GM23338 (cell line): ENCODE measurements at regions not wholly inside any gene's neighbourhood (a gene's known extent, or its start where the extent isn't known, plus 50 kb on each side); places are given as distances from the start of the nearest gene placed in this dataset.

Experiments used
- ATAC-seq: fragments of 200-7000 bp; cut with Tn5 transposase; 3 replicates; pipeline ENCODE4 v1.9.1; 2020
- DNase-seq: peaks from one replicate; pipeline ENCODE4 v3.0.0-alpha.2; 2015; ENCODE audit warnings: low spot score
- H2AFZ ChIP-seq: fragments of 200-600 bp; sonication (generic); 2 replicates; pipeline ENCODE4 v1.8.0; 2016; ENCODE audit warnings: antibody characterized with exemption, mild to moderate bottlenecking, moderate library complexity
- H3F3A ChIP-seq: fragments of 200-600 bp; sonication (generic); replicated peaks from 2 replicates; pipeline ENCODE4 v1.8.0; 2017; ENCODE audit warnings: antibody characterized with exemption, mixed run types, low read depth
- H3K27ac ChIP-seq: fragments of 200-600 bp; sonication (generic); 2 replicates; pipeline ENCODE4 v1.6.1; 2016; ENCODE audit warnings: low read depth
- H3K27me3 ChIP-seq: fragments of 200-600 bp; sonication (generic); 2 replicates; pipeline ENCODE4 v1.8.0; 2016; ENCODE audit warnings: mild to moderate bottlenecking, mixed run types, moderate library complexity; ENCODE audit not compliant: insufficient read depth
- H3K36me3 ChIP-seq: fragments of 200-600 bp; sonication (generic); 2 replicates; pipeline ENCODE4 v1.8.0; 2016; ENCODE audit warnings: mild to moderate bottlenecking; ENCODE audit not compliant: insufficient read depth
- H3K4me1 ChIP-seq: fragments of 200-600 bp; sonication (generic); 2 replicates; pipeline ENCODE4 v1.8.0; 2016; ENCODE audit warnings: mild to moderate bottlenecking, moderate library complexity; ENCODE audit not compliant: insufficient read depth
- H3K4me2 ChIP-seq: fragments of 200-600 bp; sonication (generic); 2 replicates; pipeline ENCODE4 v1.7.1; 2017; ENCODE audit warnings: mixed run types
- H3K4me3 ChIP-seq: fragments of 200-600 bp; sonication (generic); 2 replicates; pipeline ENCODE4 v1.6.1; 2016; ENCODE audit warnings: mixed run types
- H3K79me2 ChIP-seq: fragments of 200-600 bp; sonication (generic); replicated peaks from 2 replicates; pipeline ENCODE4 v1.8.0; 2017; ENCODE audit warnings: mild to moderate bottlenecking; ENCODE audit not compliant: insufficient read depth
- H3K9me2 ChIP-seq: fragments of 200-600 bp; sonication (generic); 2 replicates; pipeline ENCODE4 v1.8.0; 2017; ENCODE audit not compliant: insufficient read depth
- H4K20me1 ChIP-seq: fragments of 200-600 bp; sonication (generic); replicated peaks from 2 replicates; pipeline ENCODE4 v1.8.0; 2017; ENCODE audit warnings: mild to moderate bottlenecking; ENCODE audit not compliant: insufficient read depth
- H3K27ac Mint-ChIP-seq: 2 replicates; pipeline ENCODE4 v1.8.0; 2020; ENCODE audit warnings: inconsistent platforms, mild to moderate bottlenecking, moderate library complexity, mixed read lengths
- H3K27me3 Mint-ChIP-seq: 3 replicates; pipeline ENCODE4 v1.8.0; 2022; ENCODE audit warnings: low read depth, mild to moderate bottlenecking, moderate library complexity, mixed read lengths, inconsistent platforms; ENCODE audit not compliant: insufficient read depth, poor library complexity
- H3K36me3 Mint-ChIP-seq: 3 replicates; pipeline ENCODE4 v1.8.0; 2021; ENCODE audit warnings: low read depth, mild to moderate bottlenecking, inconsistent platforms, moderate library complexity, mixed read lengths
- H3K4me1 Mint-ChIP-seq: 3 replicates; pipeline ENCODE4 v1.8.0; 2020; ENCODE audit warnings: mild to moderate bottlenecking, inconsistent platforms, mixed read lengths
- H3K4me3 Mint-ChIP-seq: 3 replicates; pipeline ENCODE4 v1.8.0; 2021; ENCODE audit warnings: moderate library complexity, mild to moderate bottlenecking, inconsistent platforms, mixed read lengths
- H3K9me3 Mint-ChIP-seq: 3 replicates; pipeline ENCODE4 v1.8.0; 2020; ENCODE audit warnings: moderate library complexity, mild to moderate bottlenecking, inconsistent platforms, mixed read lengths
- CREB1 ChIP-seq: fragments of 250-450 bp; sonication (Bioruptor Pico); IDR thresholded peaks from 2 replicates; pipeline ENCODE4 v1.5.0; 2020; ENCODE audit warnings: low read depth, mild to moderate bottlenecking, moderate library complexity
- EZH2phosphoT487 ChIP-seq: fragments of 200-600 bp; sonication (generic); IDR thresholded peaks from one replicate; pipeline ENCODE4 v1.8.1; 2018; ENCODE audit warnings: antibody characterized with exemption; ENCODE audit not compliant: unreplicated experiment
- JUNB ChIP-seq: IDR thresholded peaks from one replicate; pipeline ENCODE4 v1.6.1; 2016; ENCODE audit warnings: antibody characterized with exemption; ENCODE audit not compliant: unreplicated experiment
- NANOG ChIP-seq: IDR thresholded peaks from 2 replicates; pipeline ENCODE4 v1.6.1; 2016; ENCODE audit warnings: antibody characterized with exemption, borderline replicate concordance
- POLR2AphosphoS5 ChIP-seq: IDR thresholded peaks from 2 replicates; pipeline ENCODE4 v1.6.1; 2016; ENCODE audit warnings: antibody characterized with exemption, low read depth
- STAT1 ChIP-seq: IDR thresholded peaks from one replicate; pipeline ENCODE4 v1.6.1; 2016; ENCODE audit warnings: antibody characterized with exemption; ENCODE audit not compliant: unreplicated experiment
- ZNF114 ChIP-seq: fragments of 250-450 bp; sonication (Bioruptor Pico); IDR thresholded peaks from 2 replicates; pipeline ENCODE4 v1.5.0; 2020; ENCODE audit warnings: mild to moderate bottlenecking, moderate library complexity
- ZNF331 ChIP-seq: fragments of 250-450 bp; sonication (Bioruptor Pico); IDR thresholded peaks from 2 replicates; pipeline ENCODE4 v1.5.0; 2020; ENCODE audit warnings: low read depth, mild to moderate bottlenecking, moderate library complexity
- ZNF462 ChIP-seq: fragments of 250-450 bp; sonication (Bioruptor Pico); IDR thresholded peaks from 2 replicates; pipeline ENCODE4 v1.5.0; 2020; ENCODE audit warnings: mild to moderate bottlenecking, moderate library complexity

GRCh38 chr5:7179364-7179763 is 216.6 kb upstream of the ADCY2 start (continued):
- TF ChIP-seq EZH2phosphoT487 (no peak), ZNF462 (CRISPR knock-in tag) (no peak), JUNB (no peak), ZNF331 (CRISPR knock-in tag) (no peak)

- Histone ChIP-seq H3K27me3 (no peaks in the 10 kb centered on the region), H3K79me2 (no peaks in the 10 kb centered on the region), H3K4me1 (no peaks in the 10 kb centered on the region), H3K36me3 (no peaks in the 10 kb centered on the region), H3F3A (no peaks in the 10 kb centered on the region), H3K4me2 (no peak overlapping the region), H3K27ac (no peak overlapping the region), H2AFZ (no peak overlapping the region), H4K20me1 (no peaks in the 10 kb centered on the region), H3K4me3 (no peak overlapping the region), H3K9me2 (no peaks in the 10 kb centered on the region)
- no peaks in the 10 kb centered on the region for H3K9me3 Mint-ChIP-seq
- no peaks in the 10 kb centered on the region for H3K4me1 Mint-ChIP-seq
- H3K4me3 Mint-ChIP-seq = no peak overlapping the region
- no peaks in the 10 kb centered on the region for H3K27me3 Mint-ChIP-seq
- H3K36me3 Mint-ChIP-seq = no peaks in the 10 kb centered on the region
- ATAC-seq = no peak
- DNase-seq = no peak
- no peak overlapping the region for H3K27ac Mint-ChIP-seq
- no peak for TF ChIP-seq STAT1
- no peak for TF ChIP-seq ZNF114
- TF ChIP-seq ZNF462 (CRISPR knock-in tag) = no peak
- TF ChIP-seq POLR2AphosphoS5 = no peak
- TF ChIP-seq EZH2phosphoT487 = no peak
- no peak for TF ChIP-seq JUNB
- TF ChIP-seq CREB1 = no peak
- no peak for TF ChIP-seq ZNF331 (CRISPR knock-in tag)
- TF ChIP-seq NANOG = no peak
Measured at GRCh38 chr5:7181841-7182240, 214.1 kb upstream of the ADCY2 start.
